ENCODE measurements at regions not wholly inside any gene's neighbourhood (a gene's known extent, or its start where the extent isn't known, plus 50 kb on each side); places are given as distances from the start of the nearest gene placed in this dataset.

DNA sequence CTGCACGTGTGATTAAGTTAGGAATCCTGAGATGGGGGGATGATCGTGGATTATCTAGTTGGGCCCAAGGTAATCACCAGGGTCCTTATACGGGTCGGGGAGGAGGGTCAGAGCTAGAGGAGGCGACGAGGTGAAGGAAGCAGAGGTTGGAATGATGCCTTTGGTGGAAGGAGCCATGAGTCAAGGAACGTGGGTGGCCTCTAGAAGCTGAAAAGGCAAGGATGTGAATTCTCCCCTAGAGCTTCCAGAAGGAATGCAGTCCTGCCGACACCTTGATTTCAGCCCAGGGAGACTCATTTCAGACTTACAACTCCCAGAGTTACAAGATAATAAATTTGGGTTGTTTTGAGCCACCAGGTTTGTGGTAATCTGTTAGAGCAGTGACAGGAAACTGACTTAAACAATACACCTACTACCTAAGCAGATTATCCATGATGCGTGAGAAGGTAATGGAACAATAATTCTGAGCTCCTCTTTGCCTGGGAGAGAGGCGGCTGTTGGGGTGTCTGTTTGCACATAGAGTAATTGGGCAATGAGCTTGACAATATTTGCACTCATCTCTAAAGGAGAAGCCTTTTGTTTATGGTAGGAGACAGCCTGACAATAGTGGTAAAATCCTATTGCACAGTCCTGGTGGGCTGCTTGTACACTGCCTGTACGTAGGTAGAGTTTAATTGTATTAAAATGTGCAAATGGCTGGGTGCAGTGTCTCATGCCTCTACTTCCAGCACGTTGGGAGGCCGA, 129.3 kb upstream of the IER5L start:
- Histone ChIP-seq H3K14ac (replicated peaks; ENCODE audit: low read depth, low read length) (no peak overlapping the region), H3K4me2 (ENCODE audit: low read depth, low read length) (no peak overlapping the region), H3K27ac (ENCODE audit: insufficient read depth, low read length) (no peak overlapping the region), H2BK20ac (ENCODE audit: low read depth, low read length) (no peak overlapping the region), H3K4me1 (ENCODE audit: control insufficient read depth, insufficient read depth, low read length) (peaks cover 3% of the 10 kb centered on the region; the same call in 1 of the 2 replicates), H2BK120ac (ENCODE audit: low read depth, low read length) (no peak overlapping the region), H3K9me3 (ENCODE audit: control insufficient read depth, insufficient read depth, low read length) (peaks cover 3% of the 10 kb centered on the region), H3K18ac (ENCODE audit: low read depth, low read length) (no peak overlapping the region), H3K56ac (ENCODE audit: extremely low read depth, insufficient read depth, low read length) (no peak overlapping the region), H3K4ac (ENCODE audit: low read depth, low read length) (no peak overlapping the region), H3K4me3 (ENCODE audit: insufficient read depth, low read depth, low read length) (no peak overlapping the region), H4K5ac (ENCODE audit: low read depth, low read length) (no peak overlapping the region), H4K8ac (ENCODE audit: low read depth in 2 of 2, low read length in 2 of 2) (no peak overlapping the region), H3K9me1 (ENCODE audit: insufficient read depth, low read length) (peaks cover 4% of the 10 kb centered on the region; the same call in 1 of the 2 replicates), H4K91ac (ENCODE audit: insufficient read depth, low read depth, low read length) (no peak overlapping the region), H3K27me3 (ENCODE audit: control insufficient read depth, insufficient read depth, low read length) (no peaks in the 10 kb centered on the region), H2BK5ac (ENCODE audit: low read depth, low read length, poor library complexity, severe bottlenecking) (no peak overlapping the region), H3K23ac (ENCODE audit: low read depth, low read length) (no peak overlapping the region), H2AK5ac (ENCODE audit: low read depth, low read length) (no peak overlapping the region), H3K79me1 (ENCODE audit: low read depth in 1 of 2, low read length in 2 of 2) (no peaks in the 10 kb centered on the region), H3K9ac (ENCODE audit: low read depth, low read length) (no peak overlapping the region), H4K20me1 (ENCODE audit: insufficient read depth, low read length) (no peaks in the 10 kb centered on the region), H3K36me3 (ENCODE audit: control insufficient read depth, insufficient read depth, low read length) (no peaks in the 10 kb centered on the region), H2AFZ (replicated peaks; ENCODE audit: low read length, poor library complexity) (no peak overlapping the region), H2BK15ac (ENCODE audit: low read depth, low read length) (no peak overlapping the region), H2AK9ac (replicated peaks; ENCODE audit: low read depth, low read length, poor library complexity) (peak overlapping the region; percentile 62)
- ChIA-PET POLR2A (ENCODE audit: unreplicated experiment) (interaction anchor here (0.6 kb wide), 1 partner anchor 123 kb away, joined by 3 read pairs; no protein-coding TSS in a partner anchor), CTCF (no interaction called here)
- no peak for DNase-seq
- no peak for ATAC-seq (ENCODE audit: low read depth)
- dilution Hi-C loops (cut with HindIII; ENCODE audit: low sequenced_read_pairs, unreplicated experiment) = no loop called here
- no TSS peak for BruUV-seq (replicated peaks)
- intact Hi-C loops (cut with micrococcal nuclease) = no loop called here
- WGBS, 2 experiments (ENCODE audit: extremely low coverage in 2 of 2, insufficient read length in 1 of 2) = 73% methylated on average over 7 of the region's 13 CpGs; no CpG with 5 or more reads in 1 of the 2 experiments
- in situ Hi-C loops (cut with MboI; ENCODE audit: low sequenced_read_pairs) = no loop called here
- TF ChIP-seq POLR2A (IDR thresholded peaks at IDR 0.05; ENCODE audit: low read depth, low read length) = no peak
- TF ChIP-seq MXI1 (IDR thresholded peaks at IDR 0.05; ENCODE audit: borderline replicate concordance, low read depth, low read length) = no peak
- TF ChIP-seq, protein P1, sequence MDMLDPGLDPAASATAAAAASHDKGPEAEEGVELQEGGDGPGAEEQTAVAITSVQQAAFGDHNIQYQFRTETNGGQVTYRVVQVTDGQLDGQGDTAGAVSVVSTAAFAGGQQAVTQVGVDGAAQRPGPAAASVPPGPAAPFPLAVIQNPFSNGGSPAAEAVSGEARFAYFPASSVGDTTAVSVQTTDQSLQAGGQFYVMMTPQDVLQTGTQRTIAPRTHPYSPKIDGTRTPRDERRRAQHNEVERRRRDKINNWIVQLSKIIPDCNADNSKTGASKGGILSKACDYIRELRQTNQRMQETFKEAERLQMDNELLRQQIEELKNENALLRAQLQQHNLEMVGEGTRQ (IDR thresholded peaks at IDR 0.05; ENCODE audit: low read depth, low read length) = no peak
- TF ChIP-seq, protein P2, sequence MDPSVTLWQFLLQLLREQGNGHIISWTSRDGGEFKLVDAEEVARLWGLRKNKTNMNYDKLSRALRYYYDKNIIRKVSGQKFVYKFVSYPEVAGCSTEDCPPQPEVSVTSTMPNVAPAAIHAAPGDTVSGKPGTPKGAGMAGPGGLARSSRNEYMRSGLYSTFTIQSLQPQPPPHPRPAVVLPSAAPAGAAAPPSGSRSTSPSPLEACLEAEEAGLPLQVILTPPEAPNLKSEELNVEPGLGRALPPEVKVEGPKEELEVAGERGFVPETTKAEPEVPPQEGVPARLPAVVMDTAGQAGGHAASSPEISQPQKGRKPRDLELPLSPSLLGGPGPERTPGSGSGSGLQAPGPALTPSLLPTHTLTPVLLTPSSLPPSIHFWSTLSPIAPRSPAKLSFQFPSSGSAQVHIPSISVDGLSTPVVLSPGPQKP (IDR thresholded peaks at IDR 0.05; ENCODE audit: borderline replicate concordance, low read depth, low read length) = no peak
- TF ChIP-seq, protein P3, sequence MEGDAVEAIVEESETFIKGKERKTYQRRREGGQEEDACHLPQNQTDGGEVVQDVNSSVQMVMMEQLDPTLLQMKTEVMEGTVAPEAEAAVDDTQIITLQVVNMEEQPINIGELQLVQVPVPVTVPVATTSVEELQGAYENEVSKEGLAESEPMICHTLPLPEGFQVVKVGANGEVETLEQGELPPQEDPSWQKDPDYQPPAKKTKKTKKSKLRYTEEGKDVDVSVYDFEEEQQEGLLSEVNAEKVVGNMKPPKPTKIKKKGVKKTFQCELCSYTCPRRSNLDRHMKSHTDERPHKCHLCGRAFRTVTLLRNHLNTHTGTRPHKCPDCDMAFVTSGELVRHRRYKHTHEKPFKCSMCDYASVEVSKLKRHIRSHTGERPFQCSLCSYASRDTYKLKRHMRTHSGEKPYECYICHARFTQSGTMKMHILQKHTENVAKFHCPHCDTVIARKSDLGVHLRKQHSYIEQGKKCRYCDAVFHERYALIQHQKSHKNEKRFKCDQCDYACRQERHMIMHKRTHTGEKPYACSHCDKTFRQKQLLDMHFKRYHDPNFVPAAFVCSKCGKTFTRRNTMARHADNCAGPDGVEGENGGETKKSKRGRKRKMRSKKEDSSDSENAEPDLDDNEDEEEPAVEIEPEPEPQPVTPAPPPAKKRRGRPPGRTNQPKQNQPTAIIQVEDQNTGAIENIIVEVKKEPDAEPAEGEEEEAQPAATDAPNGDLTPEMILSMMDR (conservative IDR thresholded peaks at IDR 0.05; ENCODE audit: low read depth, low read length) = no peak
- no peak for TF ChIP-seq MAFK (IDR thresholded peaks at IDR 0.05; ENCODE audit: low read depth, low read length)
- TF ChIP-seq RFX5 (IDR thresholded peaks at IDR 0.05; ENCODE audit: low read depth, low read length) = no peak
- TF ChIP-seq RAD21 (IDR thresholded peaks at IDR 0.05; ENCODE audit: low read length) = no peak
- no peak for TF ChIP-seq FOS (IDR thresholded peaks at IDR 0.05; ENCODE audit: low read depth, low read length)
- TF ChIP-seq RCOR1 (IDR thresholded peaks at IDR 0.05; ENCODE audit: insufficient replicate concordance, low read length) = no peak
- TF ChIP-seq CEBPB (IDR thresholded peaks at IDR 0.05; ENCODE audit: low read depth, low read length) = no peak
- no peak for TF ChIP-seq MAZ (IDR thresholded peaks at IDR 0.05; ENCODE audit: borderline replicate concordance, low read depth, low read length)
- no peak for TF ChIP-seq NFE2L2 (IDR thresholded peaks at IDR 0.05; ENCODE audit: low read depth, low read length)
- TF ChIP-seq SMC3 (IDR thresholded peaks at IDR 0.05; ENCODE audit: low read depth, low read length) = no peak
- TF ChIP-seq CHD1 (IDR thresholded peaks at IDR 0.05; ENCODE audit: low read depth, low read length) = no peak
- no peak for TF ChIP-seq BHLHE40 (IDR thresholded peaks at IDR 0.05; ENCODE audit: low read depth, low read length)
